HG03571 (cell line): ENCODE measurements at regions not wholly inside any gene's neighbourhood (a gene's known extent, or its start where the extent isn't known, plus 50 kb on each side); places are given as distances from the start of the nearest gene placed in this dataset.
"Not testable (repeated sequence)": the region's sequence is repeated elsewhere in the genome, so short reads cannot be mapped to it uniquely, and the experiment has no call there.

ENCODE experiments used
- ATAC-seq: cut with Tn5 transposase; IDR thresholded peaks from one replicate; pipeline ENCODE4 v1.9.1; 2021; ENCODE audit not compliant: unreplicated experiment

GRCh38 chr12:66774929-66775328 is 96.1 kb upstream of the GRIP1 start:
- no peak for ATAC-seq

DNA sequence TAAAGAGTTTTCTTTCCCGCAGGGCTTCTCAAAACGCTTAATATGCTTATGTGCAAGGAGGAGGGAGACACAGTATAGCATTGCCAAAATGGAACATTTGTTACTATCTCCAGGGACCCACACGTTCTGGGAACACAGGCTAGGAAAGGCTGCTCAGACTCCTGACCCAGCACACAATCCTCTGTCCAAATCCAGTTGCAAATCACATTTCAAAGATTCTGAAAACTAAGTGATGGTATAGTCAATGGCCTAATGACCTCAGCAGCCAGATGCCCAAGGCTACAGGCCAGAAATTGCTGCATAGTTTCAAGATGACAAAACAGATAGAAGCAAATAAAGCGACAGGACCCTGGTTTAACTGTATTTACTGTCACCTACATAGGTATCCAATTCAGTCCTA is 97.0 kb upstream of the GRIP1 start:
- no peak for ATAC-seq

GRCh38 chr12:66776974-66777373 is 98.1 kb upstream of the GRIP1 start:
- ATAC-seq, result peak; percentile 83

DNA sequence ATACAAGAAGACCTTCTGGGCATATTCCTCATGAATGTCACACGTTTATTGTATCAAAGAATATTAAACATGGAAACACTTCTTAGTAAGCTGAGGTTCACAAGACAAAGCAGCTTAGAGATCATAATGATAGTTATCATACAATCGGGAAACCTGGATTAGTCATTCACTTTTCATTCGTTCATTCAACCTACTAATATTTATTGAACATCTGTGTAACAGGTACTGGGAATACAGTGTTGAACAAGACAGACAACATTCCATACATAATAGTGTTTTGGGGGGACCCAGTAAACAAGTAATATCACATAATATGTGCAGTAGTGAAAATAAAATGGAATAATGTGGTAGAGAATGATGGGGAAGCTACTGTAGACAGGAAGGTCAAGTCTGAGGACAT is 100.6 kb upstream of the GRIP1 start:
- ATAC-seq, result no peak

- no peak for ATAC-seq
Measured at GRCh38 chr12:66786531-66787308, 107.8 kb upstream of the GRIP1 start.

DNA sequence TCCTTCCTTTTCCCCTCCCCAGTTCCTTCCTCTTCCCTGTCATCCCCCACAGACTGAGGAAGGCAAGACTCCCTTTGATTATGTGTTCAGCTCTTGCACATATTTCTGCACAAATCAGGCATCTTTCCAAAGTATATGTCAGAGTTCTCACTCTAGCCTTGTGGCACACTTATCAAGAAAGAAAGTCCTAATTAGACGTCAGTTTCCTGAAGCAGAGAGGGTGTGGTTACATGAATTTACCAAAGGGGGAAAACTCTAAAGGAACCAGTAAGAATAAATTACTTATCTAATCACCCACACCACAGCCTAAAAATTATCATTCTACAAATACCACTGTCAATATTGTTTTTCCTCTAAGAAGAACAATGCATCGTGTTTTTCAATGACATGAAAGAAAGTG is 120.7 kb upstream of the GRIP1 start:
- ATAC-seq, result no peak

DNA sequence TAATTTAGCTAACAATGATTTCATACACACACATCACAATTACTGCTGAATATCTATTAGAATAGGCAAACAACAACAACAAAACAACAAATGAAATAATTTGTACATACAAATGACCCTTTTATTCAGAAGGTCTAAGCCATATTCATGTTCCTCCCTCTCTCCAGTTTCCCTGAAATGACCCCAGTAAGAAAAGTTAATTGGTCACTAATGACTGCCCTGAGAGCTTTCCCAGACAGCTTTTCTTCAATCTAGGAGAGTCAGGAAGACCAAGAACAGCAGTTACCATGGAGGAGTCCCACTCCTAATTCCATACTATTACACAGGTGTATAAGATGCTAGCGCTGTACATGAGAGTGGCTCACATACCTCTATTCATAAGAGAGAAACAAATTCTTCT is 121.2 kb upstream of the GRIP1 start:
- ATAC-seq, result no peak

DNA sequence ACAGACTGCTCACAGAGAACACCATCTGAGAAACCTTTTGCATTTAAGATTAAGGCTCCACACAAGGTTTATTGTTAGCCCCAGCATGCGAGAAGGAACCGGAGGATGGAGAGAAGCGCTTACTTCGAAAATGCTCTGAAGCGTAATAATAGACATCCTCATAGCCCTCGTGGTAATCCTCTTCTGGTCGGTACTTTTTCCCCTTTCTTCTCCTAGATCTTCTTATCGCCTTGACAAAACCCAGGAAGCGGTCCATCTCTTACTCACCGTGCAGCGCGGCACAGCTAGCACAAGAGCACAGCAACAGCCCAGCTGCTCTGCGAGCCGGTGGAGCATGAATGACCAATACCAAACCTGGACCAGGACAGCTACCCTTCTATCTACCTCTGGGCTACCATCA is 125.1 kb upstream of the GRIP1 start:
- no peak for ATAC-seq

DNA sequence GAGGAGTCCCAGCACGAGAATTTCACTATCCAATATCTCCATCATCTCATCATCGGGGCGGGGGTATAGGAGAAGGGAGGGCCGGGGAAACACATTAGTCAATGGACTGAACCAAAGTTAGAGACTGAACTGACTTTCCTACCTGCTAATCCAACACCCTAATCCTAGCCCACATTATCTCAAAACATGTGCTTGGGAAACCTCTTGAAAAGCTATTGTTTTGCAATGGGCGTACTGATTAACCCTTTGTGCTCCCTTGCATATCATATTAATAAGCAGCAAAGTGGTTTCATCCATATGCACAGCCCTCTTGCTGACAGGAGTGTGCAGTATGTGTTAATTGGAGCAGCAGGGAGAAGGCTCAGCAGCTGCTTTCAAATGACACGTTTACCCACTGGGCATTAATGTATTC is 125.7 kb upstream of the GRIP1 start:
- no peak for ATAC-seq

DNA sequence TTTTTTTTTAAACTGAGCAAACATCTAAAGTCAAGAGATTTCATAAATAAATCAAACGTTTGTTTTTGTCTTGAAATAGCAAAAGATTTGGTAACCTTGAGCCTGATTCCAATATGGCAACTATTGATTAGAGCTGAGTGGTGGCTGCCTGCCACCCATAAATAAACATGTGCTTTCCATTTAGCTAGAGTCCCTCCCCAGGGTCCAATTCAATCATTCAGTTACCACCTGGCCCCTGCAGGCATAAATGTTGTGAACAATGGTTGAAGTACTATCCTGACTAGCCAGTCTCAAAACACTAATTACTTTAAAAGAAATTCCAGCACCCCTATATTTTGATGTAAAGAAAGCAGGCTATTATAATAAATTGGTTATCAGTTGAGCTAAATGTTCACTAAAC is 129.7 kb upstream of the GRIP1 start:
- no peak for ATAC-seq

DNA sequence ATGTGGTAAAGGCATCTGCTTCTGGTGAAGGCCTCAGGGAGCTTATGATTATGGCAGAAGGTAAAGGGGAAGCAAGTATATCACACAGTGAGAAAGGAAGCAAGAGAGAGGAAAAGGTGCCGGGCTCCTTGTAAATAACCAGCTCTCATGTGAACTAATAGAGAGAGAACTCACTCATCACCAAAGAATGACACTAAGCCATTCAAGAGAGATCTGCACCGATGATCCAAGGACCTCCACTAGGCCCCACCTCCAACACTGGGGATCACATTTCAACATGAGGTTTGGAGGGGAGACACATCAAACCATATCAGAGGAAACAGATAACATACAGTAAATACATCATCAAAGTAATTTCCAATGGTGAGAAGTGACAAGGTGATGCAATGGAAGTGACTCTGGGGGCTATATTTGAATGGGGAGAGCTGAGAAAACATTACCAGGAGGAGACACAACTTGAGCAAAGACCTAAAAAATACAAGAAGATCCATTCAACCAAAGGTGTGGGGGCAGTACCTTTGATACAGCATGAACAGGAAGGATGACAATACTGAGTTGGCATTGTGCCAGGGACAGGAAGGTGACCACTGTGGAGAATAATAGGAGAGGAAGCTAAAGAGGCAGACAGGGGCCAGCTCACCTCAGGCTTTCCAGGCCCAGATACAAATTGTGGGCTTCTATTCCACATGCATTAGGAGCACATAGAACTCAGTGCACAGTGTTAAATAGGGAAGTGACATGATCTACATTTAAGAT is 134.4 kb upstream of the GRIP1 start:
- ATAC-seq, result no peak

DNA sequence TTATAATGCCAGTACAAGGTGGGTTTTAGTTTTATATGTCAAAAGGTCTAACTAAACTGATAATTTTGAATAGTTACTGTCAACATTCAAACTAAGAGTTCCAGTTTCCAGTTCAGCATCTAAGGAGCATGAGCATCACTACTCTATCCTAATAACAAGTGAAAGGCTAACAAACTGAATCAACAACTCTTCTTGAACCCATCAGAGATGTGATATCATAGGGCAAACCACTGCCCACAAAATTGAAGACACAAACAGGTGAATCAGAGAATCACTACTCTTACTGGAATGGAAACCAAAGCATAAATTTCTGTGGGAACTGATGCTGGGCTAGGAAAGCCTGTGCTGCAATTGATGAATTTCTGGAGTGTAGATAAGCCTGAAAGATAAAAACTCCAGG is 140.7 kb upstream of the GRIP1 start:
- no peak for ATAC-seq

DNA sequence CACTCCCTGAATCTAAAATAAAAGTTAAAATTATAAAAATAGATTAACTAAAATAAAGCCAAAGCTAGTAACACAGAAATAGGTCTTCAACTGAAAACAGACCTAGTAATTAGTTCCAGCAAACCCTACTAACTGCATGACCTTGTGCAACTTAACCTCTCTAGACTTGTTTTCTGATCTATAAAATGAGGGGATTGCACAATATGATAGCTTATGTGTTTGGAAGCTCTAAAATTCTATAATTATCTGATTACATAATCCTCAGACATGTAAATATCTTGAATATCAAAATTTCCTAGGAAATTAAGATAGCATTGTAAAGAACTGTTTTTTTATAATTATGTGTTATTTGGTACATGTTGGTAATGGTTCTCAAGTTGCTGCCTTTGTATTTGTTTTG is 144.1 kb upstream of the GRIP1 start:
- ATAC-seq, result no peak

GRCh38 chr12:66823857-66824570 is 145.1 kb upstream of the GRIP1 start:
- no peak for ATAC-seq

GRCh38 chr12:66825921-66826320 is 147.0 kb upstream of the GRIP1 start:
- ATAC-seq, result not testable (repeated sequence)

DNA sequence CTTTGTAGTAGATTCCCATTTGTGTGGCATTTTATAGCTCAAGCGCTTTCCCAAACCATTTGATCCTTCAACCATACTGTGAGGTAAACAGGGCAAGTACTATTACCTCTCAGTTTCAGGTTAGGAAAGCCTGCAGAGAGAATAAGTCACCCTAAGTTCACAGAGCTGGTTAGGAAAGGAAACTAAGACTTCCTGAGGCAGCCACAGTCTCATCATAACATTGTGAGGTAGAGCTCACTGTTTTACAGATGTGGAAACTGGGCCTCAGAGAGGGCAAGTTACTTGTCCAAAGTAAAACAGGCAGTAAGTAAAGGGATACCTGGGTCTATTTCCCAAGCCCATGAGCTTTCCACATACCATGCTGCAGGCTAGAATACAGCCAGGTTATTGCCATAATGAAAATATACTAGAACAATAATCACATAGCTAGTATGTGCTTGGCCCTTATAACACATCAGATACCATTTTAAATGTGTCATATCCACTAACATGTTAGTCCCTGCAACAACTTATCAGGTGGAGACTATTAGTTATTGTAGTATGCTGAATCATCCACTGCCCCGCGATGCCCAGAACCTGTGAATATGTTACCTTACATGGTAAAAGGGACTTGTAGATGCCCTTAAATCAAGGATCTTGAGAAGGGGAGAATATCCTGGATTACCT is 150.9 kb upstream of the GRIP1 start:
- ATAC-seq, result no peak

DNA sequence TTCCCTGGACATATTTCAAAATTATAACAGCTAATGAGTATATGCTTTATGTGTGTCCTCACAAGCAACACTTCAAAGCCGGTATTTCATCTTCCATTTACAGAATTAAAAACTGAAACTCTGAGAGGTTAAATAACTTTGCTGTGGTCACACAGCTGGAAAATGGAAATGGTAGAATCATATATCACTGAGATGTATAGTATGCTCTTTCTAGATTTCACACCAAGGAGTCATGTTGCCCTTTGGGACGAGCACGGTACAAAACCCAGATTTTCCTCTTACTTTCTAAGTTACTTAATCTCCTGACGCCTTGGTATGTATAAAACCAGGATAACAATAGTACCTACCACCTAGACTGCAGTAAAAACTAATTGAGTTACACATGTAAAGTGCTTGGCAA is 152.6 kb upstream of the GRIP1 start:
- ATAC-seq, result no peak

DNA sequence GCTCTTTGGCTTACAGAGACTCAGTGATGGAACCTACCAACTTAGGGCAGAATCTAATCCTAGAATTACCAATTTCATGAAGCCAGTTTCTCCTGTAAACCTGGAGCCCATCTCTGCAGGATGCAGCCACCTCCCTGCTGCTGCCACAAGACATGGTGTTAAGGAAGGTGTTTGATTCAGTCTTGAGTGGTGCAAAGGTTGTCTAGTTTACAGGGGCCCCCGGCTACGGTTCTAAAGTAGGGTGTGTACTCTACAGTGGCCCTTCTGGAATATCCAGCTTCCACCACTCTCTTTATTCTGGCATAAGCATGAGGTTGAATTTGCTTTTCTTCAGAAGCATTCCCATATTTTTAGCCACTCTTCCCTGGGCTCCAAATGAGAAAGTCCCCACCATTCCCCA is 154.1 kb upstream of the GRIP1 start:
- no peak for ATAC-seq

DNA sequence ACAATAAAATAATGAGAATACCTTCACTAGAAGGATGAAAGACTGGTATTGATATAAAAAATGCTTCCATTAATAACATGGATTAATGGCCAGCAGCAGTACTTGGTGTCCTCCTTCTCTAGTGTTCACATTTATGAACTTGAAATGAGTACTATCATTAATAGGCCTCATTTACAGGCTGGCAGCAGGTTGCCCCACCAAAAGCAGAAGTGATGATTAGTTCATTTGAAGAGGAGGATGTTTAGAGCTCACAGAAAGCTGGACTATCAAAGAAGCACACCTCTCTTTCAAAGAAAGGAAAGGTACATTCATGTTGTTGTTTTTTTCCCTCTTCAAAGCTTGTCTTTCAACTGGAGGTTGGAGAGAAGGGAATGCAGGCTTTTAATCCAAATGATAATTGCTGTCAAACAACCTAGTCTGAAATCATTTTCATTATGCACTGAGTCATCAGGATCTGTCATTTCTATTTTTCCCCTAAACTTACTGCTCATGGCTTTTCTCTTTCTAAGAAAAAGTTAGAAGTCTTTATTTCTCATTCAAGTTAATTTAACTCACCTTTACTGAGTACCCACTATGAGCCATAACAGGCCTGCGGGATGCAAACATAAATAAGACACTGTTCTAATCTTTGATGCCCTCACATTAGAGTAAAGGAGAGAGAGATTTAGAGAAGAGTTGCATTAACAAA is 157.9 kb upstream of the GRIP1 start:
- no peak for ATAC-seq

GRCh38 chr12:66837311-66837627 is 158.4 kb upstream of the GRIP1 start:
- ATAC-seq, result no peak

- ATAC-seq, result no peak
Measured at GRCh38 chr12:66838366-66838765, 159.5 kb upstream of the GRIP1 start.
